ENCODE measurements at regions not wholly inside any gene's neighbourhood (a gene's known extent, or its start where the extent isn't known, plus 50 kb on each side); places are given as distances from the start of the nearest gene placed in this dataset.

DNA sequence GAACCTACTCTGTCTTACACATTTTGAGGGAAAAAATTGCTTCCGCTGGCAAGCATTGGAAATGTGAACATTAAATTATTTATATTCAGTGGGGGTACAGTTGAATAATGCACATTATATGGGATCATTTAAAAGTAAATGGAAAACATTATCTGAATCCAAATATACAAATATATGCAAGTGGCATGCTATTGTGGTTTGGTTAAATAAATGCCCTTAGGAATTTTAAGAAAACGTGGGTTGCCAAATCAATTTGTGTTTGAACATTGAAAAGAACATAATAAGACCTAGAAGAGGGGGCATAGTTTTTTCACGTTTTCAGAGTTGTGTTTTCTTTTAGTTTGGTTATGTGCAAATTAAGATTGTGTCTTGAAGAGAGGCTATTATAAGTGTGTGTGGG lies 230.5 kb upstream of the PRKX start:
- no peaks in the 10 kb centered on the region for H3K36me3 ChIP-seq (ENCODE audit: insufficient read depth, low read length)
- H3K27me3 ChIP-seq (ENCODE audit: insufficient read depth, low read depth, low read length): no peaks in the 10 kb centered on the region
- H3K9me3 ChIP-seq (ENCODE audit: low read length): no peaks in the 10 kb centered on the region
- no peak overlapping the region for H2AFZ ChIP-seq (ENCODE audit: low read depth, low read length)
- H3K9me2 ChIP-seq (ENCODE audit: insufficient read depth, low read length): no peaks in the 10 kb centered on the region
- no peaks in the 10 kb centered on the region for H3K79me2 ChIP-seq (replicated peaks; ENCODE audit: insufficient read depth, low read length)
- no peak overlapping the region for H3K27ac ChIP-seq (ENCODE audit: low read length)
- H3K4me2 ChIP-seq (ENCODE audit: low read length): no peak overlapping the region
- TF ChIP-seq REST (IDR thresholded peaks at IDR 0.05; ENCODE audit: borderline replicate concordance) (no peak), MXI1 (conservative IDR thresholded peaks at IDR 0.05; ENCODE audit: poor library complexity, severe bottlenecking) (no peak), POLR2AphosphoS5 (IDR thresholded peaks at IDR 0.05) (no peak), EP300 (conservative IDR thresholded peaks at IDR 0.05; ENCODE audit: poor library complexity, severe bottlenecking) (no peak), TAF1 (IDR thresholded peaks at IDR 0.05; ENCODE audit: low read depth) (no peak), SMC3 (conservative IDR thresholded peaks at IDR 0.05; ENCODE audit: poor library complexity) (no peak), EZH2 (IDR thresholded peaks at IDR 0.05; ENCODE audit: borderline replicate concordance, insufficient read depth, low read length, poor library complexity, severe bottlenecking) (no peak), RAD21 (conservative IDR thresholded peaks at IDR 0.05) (no peak)
- TF ChIP-seq, protein P1, sequence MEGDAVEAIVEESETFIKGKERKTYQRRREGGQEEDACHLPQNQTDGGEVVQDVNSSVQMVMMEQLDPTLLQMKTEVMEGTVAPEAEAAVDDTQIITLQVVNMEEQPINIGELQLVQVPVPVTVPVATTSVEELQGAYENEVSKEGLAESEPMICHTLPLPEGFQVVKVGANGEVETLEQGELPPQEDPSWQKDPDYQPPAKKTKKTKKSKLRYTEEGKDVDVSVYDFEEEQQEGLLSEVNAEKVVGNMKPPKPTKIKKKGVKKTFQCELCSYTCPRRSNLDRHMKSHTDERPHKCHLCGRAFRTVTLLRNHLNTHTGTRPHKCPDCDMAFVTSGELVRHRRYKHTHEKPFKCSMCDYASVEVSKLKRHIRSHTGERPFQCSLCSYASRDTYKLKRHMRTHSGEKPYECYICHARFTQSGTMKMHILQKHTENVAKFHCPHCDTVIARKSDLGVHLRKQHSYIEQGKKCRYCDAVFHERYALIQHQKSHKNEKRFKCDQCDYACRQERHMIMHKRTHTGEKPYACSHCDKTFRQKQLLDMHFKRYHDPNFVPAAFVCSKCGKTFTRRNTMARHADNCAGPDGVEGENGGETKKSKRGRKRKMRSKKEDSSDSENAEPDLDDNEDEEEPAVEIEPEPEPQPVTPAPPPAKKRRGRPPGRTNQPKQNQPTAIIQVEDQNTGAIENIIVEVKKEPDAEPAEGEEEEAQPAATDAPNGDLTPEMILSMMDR (IDR thresholded peaks at IDR 0.05; ENCODE audit: poor library complexity, severe bottlenecking): no peak
- H3K4me3 ChIP-seq (ENCODE audit: low read length): no peak overlapping the region
- no peaks in the 10 kb centered on the region for H4K20me1 ChIP-seq (ENCODE audit: insufficient read depth)
- no peaks in the 10 kb centered on the region for H3F3A ChIP-seq (ENCODE audit: insufficient read depth, low read length, poor library complexity, severe bottlenecking)
- no peak overlapping the region for H3K9ac ChIP-seq (ENCODE audit: low read length)

GRCh38 chrX:3940000-3940610 lies 226.7 kb upstream of the PRKX start:
- H3K9ac ChIP-seq (ENCODE audit: low read length): no peak overlapping the region
- no peak overlapping the region for H3K27ac ChIP-seq (ENCODE audit: low read length)
- no peaks in the 10 kb centered on the region for H3K36me3 ChIP-seq (ENCODE audit: insufficient read depth, low read length)
- no peaks in the 10 kb centered on the region for H3K9me2 ChIP-seq (ENCODE audit: insufficient read depth, low read length)
- no peaks in the 10 kb centered on the region for H3K27me3 ChIP-seq (ENCODE audit: insufficient read depth, low read depth, low read length)
- no peaks in the 10 kb centered on the region for H3K79me2 ChIP-seq (replicated peaks; ENCODE audit: insufficient read depth, low read length)
- H3K9me3 ChIP-seq (ENCODE audit: low read length): no peaks in the 10 kb centered on the region
- no peak overlapping the region for H3K4me2 ChIP-seq (ENCODE audit: low read length)
- TF ChIP-seq EP300 (conservative IDR thresholded peaks at IDR 0.05; ENCODE audit: poor library complexity, severe bottlenecking): no peak
- TF ChIP-seq, protein P1 (IDR thresholded peaks at IDR 0.05; ENCODE audit: poor library complexity, severe bottlenecking): peak; percentile 72
- TF ChIP-seq SMC3 (conservative IDR thresholded peaks at IDR 0.05; ENCODE audit: poor library complexity): peak; percentile 66
- TF ChIP-seq RAD21 (conservative IDR thresholded peaks at IDR 0.05): peak; percentile 76
- H3K4me3 ChIP-seq (ENCODE audit: low read length): no peak overlapping the region
- H2AFZ ChIP-seq (ENCODE audit: low read depth, low read length): no peak overlapping the region
- no peaks in the 10 kb centered on the region for H3F3A ChIP-seq (ENCODE audit: insufficient read depth, low read length, poor library complexity, severe bottlenecking)
- no peaks in the 10 kb centered on the region for H4K20me1 ChIP-seq (ENCODE audit: insufficient read depth)

All from neural cell (in vitro differentiated cells).